Liver (tissue), 3 donors: ENCODE measurements at regions not wholly inside any gene's neighbourhood (a gene's known extent, or its start where the extent isn't known, plus 50 kb on each side); places are given as distances from the start of the nearest gene placed in this dataset.

Experiments used
- ATF3 ChIP-seq: IDR thresholded peaks from 2 replicates; pipeline ENCODE4 v1.6.1; 2016; ENCODE audit warnings: antibody characterized with exemption
- EGR1 ChIP-seq, 2 donors: IDR thresholded peaks; 2 replicates each; pipeline ENCODE4 v1.6.1; 2016 to 2018; ENCODE audit warnings: antibody characterized with exemption in 2 of 2, low read depth in 2 of 2
- FOXA1 ChIP-seq: IDR thresholded peaks from 2 replicates; pipeline ENCODE4 v1.6.1; 2016; ENCODE audit warnings: antibody characterized with exemption
- FOXA2 ChIP-seq: IDR thresholded peaks from 2 replicates; pipeline ENCODE4 v1.6.1; 2016; ENCODE audit warnings: antibody characterized with exemption
- HNF4A ChIP-seq, 2 donors: conservative IDR thresholded peaks; 2 replicates each; pipeline ENCODE4 v1.6.1; 2016; ENCODE audit warnings: antibody characterized with exemption in 2 of 2, mild to moderate bottlenecking in 2 of 2
- JUND ChIP-seq, 2 donors: IDR thresholded peaks; 2 replicates each; pipeline ENCODE4 v1.6.1; 2016; ENCODE audit warnings: antibody characterized with exemption in 2 of 2
- RAD21 ChIP-seq, 2 donors: IDR thresholded peaks; 2 replicates each; pipeline ENCODE4 v1.6.1; 2016; ENCODE audit warnings: antibody characterized with exemption in 2 of 2, mild to moderate bottlenecking in 2 of 2
- SP1 ChIP-seq: IDR thresholded peaks from 2 replicates; pipeline ENCODE4 v1.6.1; 2018; ENCODE audit warnings: antibody characterized with exemption, mild to moderate bottlenecking
- TAF1 ChIP-seq: conservative IDR thresholded peaks from 2 replicates; pipeline ENCODE4 v1.6.1; 2016; ENCODE audit warnings: antibody characterized with exemption, mild to moderate bottlenecking
- YY1 ChIP-seq: IDR thresholded peaks from 2 replicates; pipeline ENCODE4 v1.6.1; 2016; ENCODE audit warnings: antibody characterized with exemption, mild to moderate bottlenecking
- TF ChIP-seq, protein P1 (sequence below): fragments of 150-350 bp; IDR thresholded peaks from 2 replicates; pipeline ENCODE4 v1.5.1; 2017; ENCODE audit warnings: improper control_type of control experiment, low read depth, low read length; ENCODE audit not compliant: missing input control
- TF ChIP-seq, protein P2 (sequence below): IDR thresholded peaks from 2 replicates; pipeline ENCODE4 v1.6.1; 2016; ENCODE audit warnings: antibody characterized with exemption
- TF ChIP-seq, protein P3 (sequence below): IDR thresholded peaks from 2 replicates; pipeline ENCODE4 v1.6.1; 2016; ENCODE audit warnings: antibody characterized with exemption
- TF ChIP-seq, protein P4 (sequence below): IDR thresholded peaks from 2 replicates; pipeline ENCODE4 v1.6.1; 2016; ENCODE audit warnings: antibody characterized with exemption, mild to moderate bottlenecking
- donor health status: healthy.
- donor health status: healthy.

GRCh38 chr12:41950455-41950854 is 194.2 kb downstream of the GXYLT1 start:
- TF ChIP-seq RAD21 (IDR thresholded peaks at IDR 0.05) = no peak
- TF ChIP-seq, protein P1, sequence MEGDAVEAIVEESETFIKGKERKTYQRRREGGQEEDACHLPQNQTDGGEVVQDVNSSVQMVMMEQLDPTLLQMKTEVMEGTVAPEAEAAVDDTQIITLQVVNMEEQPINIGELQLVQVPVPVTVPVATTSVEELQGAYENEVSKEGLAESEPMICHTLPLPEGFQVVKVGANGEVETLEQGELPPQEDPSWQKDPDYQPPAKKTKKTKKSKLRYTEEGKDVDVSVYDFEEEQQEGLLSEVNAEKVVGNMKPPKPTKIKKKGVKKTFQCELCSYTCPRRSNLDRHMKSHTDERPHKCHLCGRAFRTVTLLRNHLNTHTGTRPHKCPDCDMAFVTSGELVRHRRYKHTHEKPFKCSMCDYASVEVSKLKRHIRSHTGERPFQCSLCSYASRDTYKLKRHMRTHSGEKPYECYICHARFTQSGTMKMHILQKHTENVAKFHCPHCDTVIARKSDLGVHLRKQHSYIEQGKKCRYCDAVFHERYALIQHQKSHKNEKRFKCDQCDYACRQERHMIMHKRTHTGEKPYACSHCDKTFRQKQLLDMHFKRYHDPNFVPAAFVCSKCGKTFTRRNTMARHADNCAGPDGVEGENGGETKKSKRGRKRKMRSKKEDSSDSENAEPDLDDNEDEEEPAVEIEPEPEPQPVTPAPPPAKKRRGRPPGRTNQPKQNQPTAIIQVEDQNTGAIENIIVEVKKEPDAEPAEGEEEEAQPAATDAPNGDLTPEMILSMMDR = no peak
- TF ChIP-seq TAF1 = no peak
- no peak for TF ChIP-seq YY1
- TF ChIP-seq JUND (IDR thresholded peaks at IDR 0.05) = no peak
- TF ChIP-seq, protein P2, sequence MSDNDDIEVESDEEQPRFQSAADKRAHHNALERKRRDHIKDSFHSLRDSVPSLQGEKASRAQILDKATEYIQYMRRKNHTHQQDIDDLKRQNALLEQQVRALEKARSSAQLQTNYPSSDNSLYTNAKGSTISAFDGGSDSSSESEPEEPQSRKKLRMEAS = no peak
- TF ChIP-seq ATF3 = no peak
- TF ChIP-seq SP1 = no peak
- no peak for TF ChIP-seq FOXA1
- TF ChIP-seq, protein P3, sequence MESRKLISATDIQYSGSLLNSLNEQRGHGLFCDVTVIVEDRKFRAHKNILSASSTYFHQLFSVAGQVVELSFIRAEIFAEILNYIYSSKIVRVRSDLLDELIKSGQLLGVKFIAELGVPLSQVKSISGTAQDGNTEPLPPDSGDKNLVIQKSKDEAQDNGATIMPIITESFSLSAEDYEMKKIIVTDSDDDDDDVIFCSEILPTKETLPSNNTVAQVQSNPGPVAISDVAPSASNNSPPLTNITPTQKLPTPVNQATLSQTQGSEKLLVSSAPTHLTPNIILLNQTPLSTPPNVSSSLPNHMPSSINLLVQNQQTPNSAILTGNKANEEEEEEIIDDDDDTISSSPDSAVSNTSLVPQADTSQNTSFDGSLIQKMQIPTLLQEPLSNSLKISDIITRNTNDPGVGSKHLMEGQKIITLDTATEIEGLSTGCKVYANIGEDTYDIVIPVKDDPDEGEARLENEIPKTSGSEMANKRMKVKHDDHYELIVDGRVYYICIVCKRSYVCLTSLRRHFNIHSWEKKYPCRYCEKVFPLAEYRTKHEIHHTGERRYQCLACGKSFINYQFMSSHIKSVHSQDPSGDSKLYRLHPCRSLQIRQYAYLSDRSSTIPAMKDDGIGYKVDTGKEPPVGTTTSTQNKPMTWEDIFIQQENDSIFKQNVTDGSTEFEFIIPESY = no peak
- TF ChIP-seq, protein P4, sequence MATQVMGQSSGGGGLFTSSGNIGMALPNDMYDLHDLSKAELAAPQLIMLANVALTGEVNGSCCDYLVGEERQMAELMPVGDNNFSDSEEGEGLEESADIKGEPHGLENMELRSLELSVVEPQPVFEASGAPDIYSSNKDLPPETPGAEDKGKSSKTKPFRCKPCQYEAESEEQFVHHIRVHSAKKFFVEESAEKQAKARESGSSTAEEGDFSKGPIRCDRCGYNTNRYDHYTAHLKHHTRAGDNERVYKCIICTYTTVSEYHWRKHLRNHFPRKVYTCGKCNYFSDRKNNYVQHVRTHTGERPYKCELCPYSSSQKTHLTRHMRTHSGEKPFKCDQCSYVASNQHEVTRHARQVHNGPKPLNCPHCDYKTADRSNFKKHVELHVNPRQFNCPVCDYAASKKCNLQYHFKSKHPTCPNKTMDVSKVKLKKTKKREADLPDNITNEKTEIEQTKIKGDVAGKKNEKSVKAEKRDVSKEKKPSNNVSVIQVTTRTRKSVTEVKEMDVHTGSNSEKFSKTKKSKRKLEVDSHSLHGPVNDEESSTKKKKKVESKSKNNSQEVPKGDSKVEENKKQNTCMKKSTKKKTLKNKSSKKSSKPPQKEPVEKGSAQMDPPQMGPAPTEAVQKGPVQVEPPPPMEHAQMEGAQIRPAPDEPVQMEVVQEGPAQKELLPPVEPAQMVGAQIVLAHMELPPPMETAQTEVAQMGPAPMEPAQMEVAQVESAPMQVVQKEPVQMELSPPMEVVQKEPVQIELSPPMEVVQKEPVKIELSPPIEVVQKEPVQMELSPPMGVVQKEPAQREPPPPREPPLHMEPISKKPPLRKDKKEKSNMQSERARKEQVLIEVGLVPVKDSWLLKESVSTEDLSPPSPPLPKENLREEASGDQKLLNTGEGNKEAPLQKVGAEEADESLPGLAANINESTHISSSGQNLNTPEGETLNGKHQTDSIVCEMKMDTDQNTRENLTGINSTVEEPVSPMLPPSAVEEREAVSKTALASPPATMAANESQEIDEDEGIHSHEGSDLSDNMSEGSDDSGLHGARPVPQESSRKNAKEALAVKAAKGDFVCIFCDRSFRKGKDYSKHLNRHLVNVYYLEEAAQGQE = no peak
- TF ChIP-seq HNF4A (conservative IDR thresholded peaks at IDR 0.05) = no peak
- TF ChIP-seq FOXA2 = no peak
- TF ChIP-seq EGR1 (IDR thresholded peaks at IDR 0.05; ENCODE audit: low read depth in 2 of 2) = no peak
